Hematopoietic multipotent progenitor cell treated with erythropoietin and hydrocortisone succinate and interleukin-3 and kit ligand, for 6 days (in vitro differentiated cells): ENCODE measurements at regions not wholly inside any gene's neighbourhood (a gene's known extent, or its start where the extent isn't known, plus 50 kb on each side); places are given as distances from the start of the nearest gene placed in this dataset.
"Not testable (repeated sequence)": the region's sequence is repeated elsewhere in the genome, so short reads cannot be mapped to it uniquely, and the experiment has no call there.

Experiments used
- DNase-seq: peaks from one replicate; pipeline ENCODE4 v3.0.0-alpha.2; 2015

GRCh38 chr4:49117951-49118350 is 131.9 kb downstream of the CWH43 start:
- not testable (repeated sequence) for DNase-seq

- DNase-seq = not testable (repeated sequence)
These were observed 132.5 kb downstream of the CWH43 start for GRCh38 chr4:49118379-49119212.

GRCh38 chr4:49119345-49119744 is 133.3 kb downstream of the CWH43 start:
- DNase-seq = not testable (repeated sequence)

- not testable (repeated sequence) for DNase-seq
These were observed 134.1 kb downstream of the CWH43 start for GRCh38 chr4:49120042-49120779.

DNA sequence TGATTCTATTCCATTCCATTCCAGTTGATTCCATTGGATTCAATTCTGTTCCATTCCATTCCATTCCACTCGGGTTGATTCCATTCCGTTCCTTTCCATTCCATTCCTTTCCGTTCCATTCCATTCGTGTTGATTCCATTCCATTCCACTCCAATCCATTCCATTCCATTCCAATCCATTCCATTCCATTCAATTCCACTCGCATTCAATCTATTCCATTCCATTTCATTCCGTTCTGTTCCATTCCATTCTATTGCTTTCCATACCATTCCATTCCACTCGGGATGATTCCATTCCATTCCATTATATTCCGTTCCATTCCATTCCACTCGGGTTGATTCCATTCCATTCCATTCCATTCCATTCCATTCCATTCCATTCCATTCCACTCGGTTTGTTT is 134.7 kb downstream of the CWH43 start:
- DNase-seq = peak; percentile 44

DNA sequence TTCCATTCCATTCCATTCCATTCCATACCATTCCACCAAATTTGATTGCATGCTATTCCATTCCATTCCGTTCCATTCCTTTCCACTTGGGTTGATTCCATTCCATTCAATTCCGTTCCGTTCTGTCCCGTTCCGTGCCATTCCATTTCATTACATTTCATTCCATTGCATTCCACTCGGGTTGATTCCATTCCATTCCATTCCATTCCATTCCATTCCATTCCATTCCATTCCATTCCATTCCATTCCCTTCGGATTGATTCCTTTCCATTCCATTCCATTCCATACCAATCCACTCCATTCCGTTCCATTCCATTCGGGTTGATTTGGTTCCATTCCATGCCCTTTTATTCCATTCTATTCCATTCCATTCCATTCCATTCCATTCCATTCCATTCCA is 140.4 kb downstream of the CWH43 start:
- DNase-seq = not testable (repeated sequence)

DNA sequence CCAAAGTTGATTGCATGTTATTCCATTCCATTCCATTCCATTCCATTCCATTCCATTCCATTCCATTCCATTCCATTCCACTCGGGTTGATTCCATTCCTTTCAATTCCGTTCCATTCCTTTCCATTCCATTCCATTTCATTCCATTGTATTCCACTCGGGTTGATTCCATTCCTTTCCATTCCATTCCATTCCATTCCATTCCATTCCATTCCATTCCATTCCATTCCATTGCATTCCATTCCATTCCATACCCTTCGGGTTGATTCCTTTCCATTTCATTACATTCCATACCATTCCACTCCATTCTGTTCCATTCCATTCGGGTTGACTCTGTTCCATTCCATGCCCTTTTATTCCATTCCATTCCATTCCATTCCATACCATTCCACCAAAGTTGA is 140.8 kb downstream of the CWH43 start:
- not testable (repeated sequence) for DNase-seq

GRCh38 chr4:49129385-49129784 is 143.3 kb downstream of the CWH43 start:
- not testable (repeated sequence) for DNase-seq

GRCh38 chr4:49129870-49130269 is 143.8 kb downstream of the CWH43 start:
- not testable (repeated sequence) for DNase-seq

GRCh38 chr4:49130724-49131123 is 144.6 kb downstream of the CWH43 start:
- DNase-seq = not testable (repeated sequence)

- DNase-seq = not testable (repeated sequence)
These were observed 151.0 kb downstream of the CWH43 start for GRCh38 chr4:49137043-49137442.

- DNase-seq = not testable (repeated sequence)
These were observed 151.9 kb downstream of the CWH43 start for GRCh38 chr4:49137961-49138360.

- DNase-seq = not testable (repeated sequence)
These were observed 152.7 kb downstream of the CWH43 start for GRCh38 chr4:49138818-49139217.

DNA sequence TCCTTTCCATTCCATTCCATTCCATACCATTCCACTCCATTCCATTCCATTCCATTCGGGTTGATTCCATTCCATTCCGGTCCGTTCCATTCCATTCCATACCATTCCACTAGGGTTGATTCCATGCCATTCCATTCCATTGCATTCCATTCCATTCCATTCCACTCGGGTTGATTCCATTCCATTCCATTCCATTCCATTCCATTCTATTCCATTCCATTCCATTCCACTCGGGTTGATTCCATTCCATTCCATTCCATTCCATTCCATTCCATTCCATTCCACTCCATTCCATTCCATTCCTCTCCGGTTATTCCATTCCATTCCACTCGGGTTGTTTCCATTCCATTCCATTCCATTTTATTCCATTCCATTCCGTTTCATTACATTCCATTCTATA is 153.4 kb downstream of the CWH43 start:
- DNase-seq = not testable (repeated sequence)

GRCh38 chr4:49140351-49140750 is 154.3 kb downstream of the CWH43 start:
- not testable (repeated sequence) for DNase-seq

DNA sequence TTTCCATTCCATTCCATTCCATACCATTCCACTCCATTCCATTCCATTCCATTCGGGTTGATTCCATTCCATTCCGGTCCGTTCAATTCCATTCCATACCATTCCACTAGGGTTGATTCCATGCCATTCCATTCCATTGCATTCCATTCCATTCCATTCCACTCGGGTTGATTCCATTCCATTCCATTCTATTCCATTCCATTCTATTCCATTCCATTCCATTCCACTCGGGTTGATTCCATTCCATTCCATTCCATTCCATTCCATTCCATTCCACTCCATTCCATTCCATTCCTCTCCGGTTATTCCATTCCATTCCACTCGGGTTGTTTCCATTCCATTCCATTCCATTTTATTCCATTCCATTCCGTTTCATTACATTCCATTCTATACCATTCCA is 155.9 kb downstream of the CWH43 start:
- not testable (repeated sequence) for DNase-seq

DNA sequence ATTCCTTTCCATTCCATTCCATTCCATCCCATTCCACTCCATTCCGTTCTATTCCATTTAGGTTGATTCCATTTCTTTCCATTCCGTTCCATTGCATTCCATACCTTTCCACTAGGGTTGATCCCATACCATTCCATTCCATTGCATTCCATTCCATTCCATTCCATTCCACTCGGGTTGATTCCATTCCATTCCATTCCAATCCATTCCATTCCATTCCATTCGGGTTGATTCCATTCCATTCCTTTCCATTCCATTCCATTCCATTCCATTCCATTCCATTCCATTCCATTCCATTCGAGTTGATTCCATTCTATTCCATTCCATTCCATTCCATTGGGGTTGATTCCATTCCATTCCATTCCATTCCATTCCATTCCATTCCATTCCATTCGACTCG is 161.1 kb downstream of the CWH43 start:
- not testable (repeated sequence) for DNase-seq

DNA sequence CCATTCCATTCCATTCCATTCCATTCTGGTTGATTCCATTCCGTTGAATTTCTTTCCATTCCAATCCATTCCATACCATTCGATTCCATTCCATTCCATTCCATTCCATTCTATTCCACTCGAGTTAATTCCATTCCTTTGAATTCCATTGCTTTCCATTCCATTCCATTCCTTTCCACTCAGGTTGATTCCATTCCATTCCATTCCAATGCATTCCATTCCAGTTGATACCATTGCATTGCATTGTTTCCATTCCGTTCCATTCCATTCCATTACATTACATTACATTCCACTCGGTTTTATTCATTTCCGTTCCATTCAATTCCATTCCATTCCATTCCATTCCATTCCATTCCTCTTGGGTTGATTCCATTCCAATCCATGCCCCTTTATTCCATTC is 161.5 kb downstream of the CWH43 start:
- not testable (repeated sequence) for DNase-seq

DNA sequence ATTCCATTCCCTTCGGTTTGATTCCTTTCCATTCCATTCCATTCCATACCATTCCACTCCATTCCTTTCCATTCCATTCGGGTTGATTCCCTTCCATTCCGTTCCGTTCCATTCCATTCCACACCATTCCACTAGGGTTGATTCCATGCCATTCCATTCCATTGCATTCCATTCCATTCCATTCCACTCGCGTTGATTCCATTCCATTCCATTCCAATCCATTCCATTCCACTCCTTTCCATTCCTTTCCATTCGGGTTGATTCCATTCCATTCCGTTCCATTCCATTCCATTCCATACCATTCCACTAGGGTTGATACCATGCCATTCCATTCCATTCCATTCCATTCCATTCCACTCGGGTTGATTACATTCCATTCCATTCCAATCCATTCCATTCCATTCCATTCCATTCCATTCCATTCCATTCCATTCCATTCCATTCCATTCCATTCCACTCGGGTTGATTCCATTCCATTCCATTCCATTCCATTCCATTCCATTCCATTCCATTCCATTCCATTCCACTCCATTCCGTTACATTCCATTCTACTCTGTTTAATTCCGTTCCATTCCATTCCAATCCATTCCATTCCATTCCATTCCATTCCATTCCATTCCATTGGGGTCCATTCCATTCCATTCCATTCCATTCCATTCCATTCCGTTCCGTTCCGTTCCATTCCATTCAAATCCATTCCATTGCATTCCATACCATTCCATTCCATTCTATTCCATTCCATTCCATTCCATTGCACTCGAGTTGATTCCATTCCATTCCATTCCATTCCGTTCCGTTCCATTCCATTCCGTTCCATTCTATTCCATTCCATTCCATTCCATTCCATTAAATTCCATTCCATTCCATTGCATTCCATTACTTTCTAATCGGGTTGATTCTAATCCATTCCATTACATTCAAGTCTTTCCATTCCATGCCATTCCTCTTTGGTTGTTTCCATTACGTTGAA is 163.2 kb downstream of the CWH43 start:
- DNase-seq = peak; percentile 78

DNA sequence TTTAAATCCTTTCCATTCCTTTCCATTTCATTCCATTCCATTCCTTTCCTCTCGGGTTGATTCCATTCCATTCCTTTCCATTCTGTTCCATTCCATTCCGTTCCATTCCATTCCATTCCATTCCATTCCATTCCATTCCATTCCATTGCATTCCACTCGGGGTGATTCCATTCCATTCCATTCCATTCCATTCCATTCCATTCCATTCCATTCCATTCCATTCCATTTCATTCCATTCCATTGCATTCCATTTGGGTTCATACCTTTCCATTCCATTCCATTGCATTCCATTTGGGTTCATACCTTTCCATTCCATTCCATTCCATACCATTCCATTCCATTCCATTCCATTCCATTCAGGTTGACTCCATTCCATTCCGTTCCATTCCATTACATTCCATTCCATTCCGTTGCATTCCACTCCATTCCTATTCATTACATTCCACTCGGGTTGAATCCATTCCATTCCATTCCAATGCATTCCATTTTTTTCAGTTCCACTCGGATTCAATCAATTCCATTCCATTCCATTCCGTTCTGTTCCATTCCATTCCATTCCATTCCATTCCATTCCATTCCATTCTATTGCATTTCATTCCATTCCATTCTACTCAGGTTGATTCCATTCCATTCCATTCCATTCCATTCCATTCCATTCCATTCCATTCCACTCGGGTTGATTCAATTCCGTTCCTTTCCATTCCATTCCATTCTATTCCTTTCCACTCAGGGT is 164.4 kb downstream of the CWH43 start:
- not testable (repeated sequence) for DNase-seq

DNA sequence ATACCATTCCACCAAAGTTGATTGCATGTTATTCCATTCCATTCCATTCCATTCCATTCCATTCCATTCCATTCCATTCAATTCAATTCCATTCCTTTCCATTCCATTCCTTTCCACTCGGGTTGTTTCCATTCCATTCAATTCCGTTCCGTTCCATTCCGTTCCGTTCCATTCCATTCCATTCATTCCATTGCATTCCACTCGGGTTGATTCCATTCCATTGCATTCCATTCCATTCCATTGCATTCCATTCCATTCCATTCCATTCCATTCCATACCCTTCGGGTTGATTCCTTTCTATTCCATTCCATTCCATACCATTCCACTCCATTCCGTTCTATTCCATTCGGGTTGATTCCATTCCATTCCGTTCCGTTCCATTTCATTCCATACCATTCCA is 166.9 kb downstream of the CWH43 start:
- not testable (repeated sequence) for DNase-seq
